ENCODE measurements at regions not wholly inside any gene's neighbourhood (a gene's known extent, or its start where the extent isn't known, plus 50 kb on each side); places are given as distances from the start of the nearest gene placed in this dataset.

DNA sequence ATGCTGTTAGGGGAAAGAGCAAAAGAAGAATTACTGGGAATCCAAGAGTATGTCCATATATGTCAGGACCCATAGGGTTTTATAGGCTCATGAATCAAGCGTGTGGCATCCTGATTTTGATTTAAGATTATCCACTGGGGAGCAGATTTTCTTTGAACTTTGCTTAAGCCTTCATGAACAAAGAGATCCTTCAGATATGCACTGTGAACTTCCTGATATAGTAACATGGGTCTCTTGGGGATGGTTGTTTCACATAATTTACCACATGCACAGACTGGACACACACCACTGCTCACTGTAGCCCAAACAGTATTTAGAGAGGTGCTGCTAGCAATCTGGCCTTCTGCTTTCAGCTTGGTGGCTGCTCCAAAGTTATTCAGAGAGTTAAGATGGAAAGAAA, 200.9 kb upstream of the ZPLD1 start:
- H3K36me3 Mint-ChIP-seq (ENCODE audit: insufficient read depth, unreplicated experiment) = no peaks in the 10 kb centered on the region
- Histone ChIP-seq H3K36me3 (ENCODE audit: control insufficient read depth, insufficient read depth, low read length) (no peaks in the 10 kb centered on the region), H3K4me1 (no peaks in the 10 kb centered on the region), H3K27me3 (replicated peaks; ENCODE audit: control insufficient read depth, insufficient read depth, low read length) (no peaks in the 10 kb centered on the region), H3K4me3 (ENCODE audit: low read depth, low read length) (no peak overlapping the region), H3K9me3 (no peaks in the 10 kb centered on the region)
- H3K9me3 Mint-ChIP-seq (ENCODE audit: unreplicated experiment) = no peaks in the 10 kb centered on the region
- H3K4me1 Mint-ChIP-seq (ENCODE audit: low read depth, unreplicated experiment) = no peaks in the 10 kb centered on the region
- ChIA-PET CTCF (no interaction called here), POLR2A (no interaction called here)
- TF ChIP-seq CTCF (IDR thresholded peaks at IDR 0.05; ENCODE audit: insufficient read depth in 1 of 2, low read depth in 1 of 2, low read length in 1 of 2, severe bottlenecking in 1 of 2, unreplicated experiment in 1 of 2) = no peak
- BruUV-seq (replicated peaks) = no TSS peak
- DNase-seq = no peak
- intact Hi-C loops (cut with micrococcal nuclease; ENCODE audit: unreplicated experiment) = loop anchor here (10.0 kb wide), 2 partner anchors 191 to 231 kb away; no protein-coding TSS in a partner anchor
- H3K4me3 Mint-ChIP-seq (ENCODE audit: unreplicated experiment) = no peak overlapping the region
- H3K27ac Mint-ChIP-seq (ENCODE audit: unreplicated experiment) = no peak overlapping the region
- peaks cover 10% of the 10 kb centered on the region for H3K27me3 Mint-ChIP-seq (ENCODE audit: insufficient read depth, unreplicated experiment)

- Mint-ChIP-seq H3K4me3 (ENCODE audit: unreplicated experiment) (no peak overlapping the region), H3K36me3 (ENCODE audit: insufficient read depth, unreplicated experiment) (no peaks in the 10 kb centered on the region), H3K4me1 (ENCODE audit: low read depth, unreplicated experiment) (no peaks in the 10 kb centered on the region), H3K27ac (ENCODE audit: unreplicated experiment) (no peak overlapping the region), H3K9me3 (ENCODE audit: unreplicated experiment) (no peaks in the 10 kb centered on the region), H3K27me3 (ENCODE audit: insufficient read depth, unreplicated experiment) (peaks cover 10% of the 10 kb centered on the region)
- CTCF ChIA-PET = interaction anchor here (0.7 to 1.5 kb wide), 3 partner anchors 39 to 301 kb away, joined by 3 to 9 read pairs (median 3); no protein-coding TSS in a partner anchor
- Histone ChIP-seq H3K27me3 (replicated peaks; ENCODE audit: control insufficient read depth, insufficient read depth, low read length) (no peaks in the 10 kb centered on the region), H3K4me1 (no peaks in the 10 kb centered on the region), H3K9me3 (no peaks in the 10 kb centered on the region), H3K36me3 (ENCODE audit: control insufficient read depth, insufficient read depth, low read length) (no peaks in the 10 kb centered on the region), H3K4me3 (ENCODE audit: low read depth, low read length) (no peak overlapping the region)
- DNase-seq = peak in 1 of 2 experiments; percentile 8
- BruUV-seq (replicated peaks) = no TSS peak
- intact Hi-C loops (cut with micrococcal nuclease; ENCODE audit: unreplicated experiment) = loop anchor here (10.0 kb wide), 2 partner anchors 189 to 229 kb away; no protein-coding TSS in a partner anchor
- POLR2A ChIA-PET = no interaction called here
- peak in 1 of 2 experiments; percentile 19 for TF ChIP-seq CTCF (IDR thresholded peaks at IDR 0.05; ENCODE audit: insufficient read depth in 1 of 2, low read depth in 1 of 2, low read length in 1 of 2, severe bottlenecking in 1 of 2, unreplicated experiment in 1 of 2)
These were observed 199.1 kb upstream of the ZPLD1 start for GRCh38 chr3:102235679-102236078.

- H3K4me1 Mint-ChIP-seq (ENCODE audit: low read depth, unreplicated experiment) = no peaks in the 10 kb centered on the region
- Histone ChIP-seq H3K4me3 (ENCODE audit: low read depth, low read length) (no peak overlapping the region), H3K9me3 (no peaks in the 10 kb centered on the region), H3K36me3 (ENCODE audit: control insufficient read depth, insufficient read depth, low read length) (no peaks in the 10 kb centered on the region), H3K4me1 (no peaks in the 10 kb centered on the region), H3K27me3 (replicated peaks; ENCODE audit: control insufficient read depth, insufficient read depth, low read length) (no peaks in the 10 kb centered on the region)
- no peaks in the 10 kb centered on the region for H3K9me3 Mint-ChIP-seq (ENCODE audit: unreplicated experiment)
- no peaks in the 10 kb centered on the region for H3K36me3 Mint-ChIP-seq (ENCODE audit: insufficient read depth, unreplicated experiment)
- intact Hi-C loops (cut with micrococcal nuclease; ENCODE audit: unreplicated experiment) = loop anchor here (10.0 kb wide), 2 partner anchors 188 to 228 kb away; no protein-coding TSS in a partner anchor
- no peak for DNase-seq
- CTCF ChIA-PET = interaction anchor here (2.2 kb wide), 1 partner anchor 8 kb away, joined by 6 read pairs; no protein-coding TSS in a partner anchor
- no peak for TF ChIP-seq CTCF (IDR thresholded peaks at IDR 0.05; ENCODE audit: insufficient read depth in 1 of 2, low read depth in 1 of 2, low read length in 1 of 2, severe bottlenecking in 1 of 2, unreplicated experiment in 1 of 2)
- BruUV-seq (replicated peaks) = no TSS peak
- H3K27ac Mint-ChIP-seq (ENCODE audit: unreplicated experiment) = no peak overlapping the region
- peaks cover 12% of the 10 kb centered on the region for H3K27me3 Mint-ChIP-seq (ENCODE audit: insufficient read depth, unreplicated experiment)
- POLR2A ChIA-PET = no interaction called here
- no peak overlapping the region for H3K4me3 Mint-ChIP-seq (ENCODE audit: unreplicated experiment)
These were observed 197.6 kb upstream of the ZPLD1 start for GRCh38 chr3:102237181-102237580.

Measured in Caco-2 (cell line).